ENCODE measurements at regions not wholly inside any gene's neighbourhood (a gene's known extent, or its start where the extent isn't known, plus 50 kb on each side); places are given as distances from the start of the nearest gene placed in this dataset.

GRCh38 chr7:26495569-26495968 is 203.9 kb downstream of the SNX10 start:
- TF ChIP-seq CTCF (IDR thresholded peaks at IDR 0.05) (no peak), POLR2AphosphoS5 (IDR thresholded peaks at IDR 0.05; ENCODE audit: insufficient read depth in 1 of 2, low read depth in 1 of 2) (no peak), POLR2A (IDR thresholded peaks at IDR 0.05) (no peak)

All from vagina (tissue), 2 donors.